ENCODE measurements at regions not wholly inside any gene's neighbourhood (a gene's known extent, or its start where the extent isn't known, plus 50 kb on each side); places are given as distances from the start of the nearest gene placed in this dataset.

DNA sequence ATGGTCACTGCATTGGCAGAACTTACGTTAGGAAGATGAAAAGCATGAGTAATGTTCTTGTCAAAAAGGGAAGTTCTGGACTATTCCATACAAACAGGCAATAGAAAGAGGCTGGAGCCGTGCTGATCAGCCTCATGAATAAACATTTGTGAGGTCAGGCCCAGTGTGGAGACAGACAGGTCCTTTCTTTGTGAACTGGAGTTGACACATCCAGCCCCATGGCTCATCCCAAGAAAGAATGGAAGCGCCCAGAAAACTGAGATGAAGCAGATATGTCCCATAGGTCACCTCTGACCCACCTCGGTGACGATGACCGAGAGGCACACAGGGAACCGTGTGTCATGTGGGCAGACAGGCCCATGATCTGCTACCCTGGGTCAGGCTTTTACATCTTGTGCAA, 276.0 kb upstream of the SGK1 start:
- no peak for TF ChIP-seq KDM5A (IDR thresholded peaks at IDR 0.05)
- no peak for TF ChIP-seq HDAC2 (IDR thresholded peaks at IDR 0.05)
- no peak for TF ChIP-seq POLR2A (IDR thresholded peaks at IDR 0.05; ENCODE audit: low read length)
- TF ChIP-seq CTCF (IDR thresholded peaks at IDR 0.05) = no peak
- TF ChIP-seq RFX5 (IDR thresholded peaks at IDR 0.05) = no peak
- no peak for TF ChIP-seq MAFK (IDR thresholded peaks at IDR 0.05; ENCODE audit: partially characterized antibody)
- no peak for TF ChIP-seq MAZ (IDR thresholded peaks at IDR 0.05; ENCODE audit: borderline replicate concordance, low read depth, low read length)
- TF ChIP-seq, protein P1, sequence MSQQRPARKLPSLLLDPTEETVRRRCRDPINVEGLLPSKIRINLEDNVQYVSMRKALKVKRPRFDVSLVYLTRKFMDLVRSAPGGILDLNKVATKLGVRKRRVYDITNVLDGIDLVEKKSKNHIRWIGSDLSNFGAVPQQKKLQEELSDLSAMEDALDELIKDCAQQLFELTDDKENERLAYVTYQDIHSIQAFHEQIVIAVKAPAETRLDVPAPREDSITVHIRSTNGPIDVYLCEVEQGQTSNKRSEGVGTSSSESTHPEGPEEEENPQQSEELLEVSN (IDR thresholded peaks at IDR 0.05; ENCODE audit: borderline replicate concordance, low read depth) = no peak
